ENCODE measurements at regions not wholly inside any gene's neighbourhood (a gene's known extent, or its start where the extent isn't known, plus 50 kb on each side); places are given as distances from the start of the nearest gene placed in this dataset.

DNA sequence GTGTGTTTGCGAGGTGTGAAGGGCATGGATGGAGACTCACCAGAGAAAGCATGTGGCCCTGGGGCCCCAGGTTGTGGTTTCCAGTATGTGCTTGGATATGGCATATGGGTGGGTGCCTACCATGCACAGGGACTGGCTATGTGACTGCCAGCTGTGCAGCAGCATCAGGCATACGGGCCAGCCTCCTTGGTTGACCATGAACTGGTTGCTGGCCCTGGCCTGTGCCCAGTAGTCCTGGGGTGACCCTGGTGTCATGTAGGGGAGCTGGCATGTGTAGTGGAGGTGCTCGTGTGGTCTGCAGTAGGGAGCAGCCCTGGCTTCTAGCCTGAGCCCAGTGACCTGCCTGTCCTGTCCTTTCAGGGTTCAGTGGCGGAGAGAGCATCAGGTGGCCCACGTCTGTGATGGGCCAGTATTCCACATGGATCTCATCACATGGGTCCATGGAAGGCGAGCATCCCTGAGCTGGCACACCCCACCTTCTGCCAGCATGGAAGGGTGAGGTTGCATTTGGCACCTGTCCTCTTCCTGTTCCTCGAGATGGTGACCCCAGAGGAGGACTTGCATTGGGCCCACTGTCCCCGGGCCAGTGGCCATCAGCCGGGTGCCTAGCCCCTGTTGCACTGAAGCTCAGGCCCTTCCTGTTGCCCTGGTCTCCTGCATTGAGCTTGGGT is 228.9 kb downstream of the SNRPN start:
- no peak for DNase-seq

DNA sequence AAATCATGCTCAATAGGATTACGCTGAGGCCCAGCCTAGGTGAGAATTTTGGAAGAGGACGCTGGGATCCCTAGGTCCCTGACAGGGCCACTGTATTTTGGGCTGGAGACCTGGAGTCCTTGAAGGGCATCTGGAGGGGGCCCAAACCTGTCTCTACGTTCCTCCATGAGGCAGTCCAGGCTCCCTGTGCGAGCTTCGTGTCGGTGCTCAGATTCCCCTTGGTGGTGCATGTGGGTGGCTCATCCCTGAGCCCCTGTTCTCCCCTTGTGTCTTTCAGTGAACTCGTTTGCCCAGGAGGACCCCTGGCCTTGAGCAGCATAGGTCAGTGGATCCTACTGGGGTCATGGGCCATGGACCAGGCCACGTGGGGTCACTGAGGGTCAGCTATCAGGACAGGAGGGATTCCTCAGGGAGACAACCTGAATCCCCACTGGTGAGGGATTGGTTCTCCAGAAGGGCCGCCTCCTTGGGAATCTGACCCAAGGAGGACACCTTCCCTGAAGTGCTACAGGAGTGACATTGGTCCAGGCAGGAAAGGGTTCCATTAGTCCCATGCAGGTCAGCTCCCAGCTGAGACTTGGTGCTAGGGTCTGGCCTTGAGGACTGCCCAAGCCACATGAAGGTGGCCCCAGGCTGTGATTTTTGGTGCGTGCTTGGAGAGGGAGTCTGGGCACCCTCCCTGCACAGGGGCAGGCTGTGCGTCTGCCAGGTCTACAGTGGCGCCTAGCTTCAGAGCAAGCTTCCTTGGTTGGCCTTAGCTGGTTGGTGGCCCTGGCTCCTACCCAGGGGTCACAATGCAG is 229.8 kb downstream of the SNRPN start:
- DNase-seq: no peak

DNA sequence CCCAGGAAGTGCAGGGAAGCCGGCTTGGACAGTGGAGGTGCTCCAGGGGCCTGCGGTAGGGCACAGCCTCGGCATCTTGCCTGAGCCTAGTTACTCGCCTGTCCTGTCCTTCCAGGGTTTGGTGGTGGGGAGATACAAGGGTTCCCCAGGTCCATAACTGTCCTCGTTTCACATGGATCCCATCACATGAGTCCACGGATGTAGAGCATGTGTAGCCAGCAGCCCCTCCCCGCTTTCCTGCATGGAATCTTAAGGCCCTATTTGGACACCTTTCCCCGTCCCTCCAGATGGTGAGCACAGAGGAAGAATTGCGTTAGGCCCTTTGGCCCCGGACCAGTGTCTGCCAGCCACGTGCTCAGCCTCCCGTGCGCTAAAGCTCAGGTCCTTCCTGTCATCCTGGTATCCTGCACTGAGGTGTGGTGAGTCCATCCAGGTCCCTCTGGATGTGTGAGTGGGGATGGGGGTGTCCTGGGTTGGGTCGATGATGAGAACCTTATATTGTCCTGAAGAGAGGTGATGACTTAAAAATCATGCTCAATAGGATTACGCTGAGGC is 230.4 kb downstream of the SNRPN start:
- no peak for DNase-seq

DNA sequence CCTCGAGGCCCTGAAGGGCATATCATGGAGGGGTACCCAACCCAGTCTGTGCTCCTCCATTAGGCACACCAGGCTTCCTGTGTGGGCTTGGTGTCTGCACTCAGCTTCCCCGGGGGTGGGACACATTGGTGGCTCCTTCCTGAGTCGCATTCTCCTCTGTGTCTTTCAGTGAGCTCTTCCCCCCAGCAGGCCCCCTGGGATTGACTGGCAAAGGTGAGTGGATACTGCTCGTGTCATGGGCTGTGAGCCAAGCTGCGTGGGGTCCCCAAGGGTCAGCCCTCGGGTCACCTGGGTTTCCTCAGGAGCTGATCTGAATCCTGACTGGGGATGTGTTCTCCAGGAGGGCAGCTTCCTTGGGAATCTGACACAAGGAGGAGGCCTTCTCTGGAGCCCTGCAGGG is 231.0 kb downstream of the SNRPN start:
- DNase-seq: no peak

DNA sequence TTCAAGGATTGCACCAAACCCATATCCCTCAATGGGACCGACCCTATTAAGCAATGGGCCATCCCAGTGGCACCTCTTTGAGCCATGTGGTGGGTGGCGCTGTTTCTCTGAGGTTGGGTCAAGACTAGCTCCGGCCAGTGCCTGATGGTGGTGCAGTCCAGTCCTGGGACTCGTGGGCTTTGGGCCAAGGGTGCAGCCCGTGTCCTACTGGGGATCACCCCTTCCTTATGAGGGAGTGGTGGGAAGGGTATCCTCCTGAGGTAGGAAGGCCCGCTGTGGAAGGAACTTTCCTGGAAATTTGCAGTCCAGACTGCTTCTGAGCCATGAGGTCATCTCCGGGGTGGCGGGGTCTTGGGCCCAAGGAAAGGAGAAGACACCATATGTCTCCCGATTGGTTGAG is 231.6 kb downstream of the SNRPN start:
- no peak for DNase-seq

DNA sequence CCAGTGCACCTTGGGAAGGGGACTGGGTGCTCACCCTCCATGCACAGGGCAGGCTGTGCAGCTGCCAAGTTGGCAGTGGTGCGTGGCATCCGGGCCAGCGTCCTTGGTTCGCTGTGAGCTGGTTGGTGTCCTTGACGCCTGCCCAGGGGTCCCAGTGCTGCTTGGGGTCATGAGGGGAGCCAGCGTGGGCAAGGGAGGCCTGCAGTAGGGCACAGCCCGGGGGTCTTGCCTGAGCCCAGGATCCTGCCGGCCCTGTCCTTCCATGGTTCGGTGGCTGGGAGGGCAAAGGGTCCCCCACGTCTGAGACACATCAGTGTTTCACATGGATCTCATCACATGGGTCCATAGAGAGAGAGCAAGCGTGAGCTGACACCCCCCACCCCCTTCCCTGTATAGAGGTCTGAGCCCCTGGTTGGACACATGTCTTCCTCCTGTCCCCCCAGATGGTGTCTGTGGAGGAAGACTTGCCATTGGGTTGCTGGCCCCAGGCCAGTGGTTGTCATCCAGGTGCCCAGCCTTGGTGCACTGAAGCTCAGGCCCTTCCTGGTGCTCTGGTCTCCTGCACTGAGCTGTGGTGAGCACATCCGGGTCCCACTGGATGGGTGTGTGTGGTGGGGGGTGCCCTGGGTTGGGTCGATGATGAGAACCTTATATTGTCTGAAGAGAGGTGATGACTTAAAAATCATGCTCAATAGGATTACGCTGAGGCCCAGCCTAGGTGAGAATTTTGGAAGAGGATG is 232.3 kb downstream of the SNRPN start:
- DNase-seq: no peak

DNA sequence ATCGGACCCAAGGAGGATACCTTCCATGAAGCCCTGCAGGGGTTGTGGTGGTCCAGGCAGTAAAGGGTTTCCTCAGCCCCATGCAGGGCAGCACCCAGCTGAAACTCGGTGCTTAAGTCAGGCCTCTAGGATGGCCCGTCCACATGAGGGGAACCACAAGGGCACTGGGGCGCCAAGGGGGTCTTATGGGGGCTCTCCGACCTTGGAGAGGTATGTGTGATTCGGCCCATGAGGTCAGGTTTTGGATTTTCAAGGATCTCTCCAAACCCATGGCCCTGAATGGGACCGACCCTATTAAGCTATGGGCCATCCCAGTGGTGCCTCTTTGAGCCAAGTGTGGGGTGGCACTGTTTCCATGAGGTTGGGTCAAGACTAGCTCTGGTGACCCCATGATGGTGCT is 233.3 kb downstream of the SNRPN start:
- no peak for DNase-seq

DNA sequence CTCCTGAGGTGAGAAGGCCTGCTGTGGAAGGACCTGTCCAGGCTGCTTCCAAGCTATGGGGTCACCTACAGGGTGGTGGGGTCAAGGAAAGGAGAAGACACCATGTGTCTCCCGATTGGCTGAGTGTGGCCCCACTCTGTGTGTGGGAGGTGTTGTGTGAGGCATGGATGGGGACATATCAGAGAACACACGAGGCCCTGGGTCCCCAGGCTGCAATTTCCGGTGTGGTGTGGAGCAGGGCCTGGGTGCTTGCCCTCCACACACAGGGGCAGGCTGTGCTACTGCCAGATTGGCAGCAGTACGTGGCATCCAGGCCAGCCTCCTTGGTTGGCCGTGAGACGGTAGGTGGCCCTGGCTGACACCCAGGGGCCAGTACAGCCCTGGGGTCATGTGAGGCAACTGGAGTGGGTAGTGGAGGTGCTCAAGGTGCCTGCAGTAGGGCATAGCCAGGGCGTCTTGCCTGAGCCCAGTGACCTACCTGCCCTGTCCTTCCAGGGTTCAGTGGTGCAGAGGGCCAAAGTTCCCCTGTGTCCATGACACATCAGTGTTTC is 233.8 kb downstream of the SNRPN start:
- DNase-seq: no peak

DNA sequence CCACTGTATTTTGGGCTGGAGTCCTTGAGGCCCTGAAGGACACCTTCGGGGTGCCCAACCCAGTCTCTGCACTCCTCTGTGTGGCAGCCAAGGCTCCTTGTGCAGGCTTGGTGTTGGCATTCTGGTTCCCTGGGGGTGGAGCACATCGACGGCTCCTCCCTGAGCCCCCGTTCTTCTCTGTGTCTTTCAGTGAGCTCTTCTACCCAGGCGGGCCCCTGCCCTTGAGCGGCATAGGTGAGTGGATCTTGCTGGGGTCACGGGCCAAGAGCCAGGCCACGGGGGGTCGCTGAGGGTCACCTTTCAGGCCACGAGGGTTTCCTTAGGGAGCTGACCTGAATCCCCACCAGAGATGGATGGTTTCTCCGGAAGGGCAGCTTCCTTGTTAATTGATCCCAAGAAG is 234.8 kb downstream of the SNRPN start:
- DNase-seq: no peak

DNA sequence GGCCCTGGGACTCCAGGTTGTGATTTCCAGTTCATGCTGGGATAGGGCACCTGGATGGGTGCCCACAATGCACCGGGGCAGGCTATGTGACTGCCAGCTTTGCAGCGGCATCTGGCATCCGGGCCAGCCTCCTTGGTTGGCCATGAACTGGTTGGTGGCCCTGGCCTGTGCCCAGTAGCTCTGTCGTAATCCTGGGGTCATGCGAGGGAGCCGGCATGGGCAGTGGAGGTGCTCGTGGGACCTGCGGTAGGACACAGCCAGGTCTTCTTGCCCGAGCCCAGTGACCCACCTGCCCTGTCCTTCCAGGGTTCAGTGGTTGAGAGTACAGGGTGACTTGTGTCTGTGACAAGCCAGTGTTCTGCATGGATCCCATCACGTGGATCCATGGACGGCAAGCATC is 237.9 kb downstream of the SNRPN start:
- DNase-seq: no peak

DNA sequence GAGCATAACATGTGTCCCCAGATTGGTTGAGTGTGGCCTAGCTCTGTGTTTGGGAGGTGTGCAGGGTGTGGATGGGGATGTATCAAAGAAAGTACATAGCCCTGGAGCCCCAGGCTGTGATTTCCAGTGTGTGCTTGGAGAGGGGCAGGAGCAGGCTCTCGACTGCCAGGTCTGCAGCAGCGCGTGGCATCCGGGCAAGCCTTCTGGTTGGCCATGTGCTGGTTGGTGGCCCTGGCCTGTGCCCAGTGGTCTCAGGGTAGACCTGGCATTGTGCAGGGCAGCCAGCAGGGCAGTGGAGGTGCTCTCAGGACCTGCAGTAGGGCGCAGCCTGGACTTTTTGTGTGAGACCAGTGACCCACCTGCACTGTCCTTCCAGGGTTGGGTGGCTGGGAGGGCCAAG is 231.5 kb downstream of the UBE3A start:
- DNase-seq: no peak

DNA sequence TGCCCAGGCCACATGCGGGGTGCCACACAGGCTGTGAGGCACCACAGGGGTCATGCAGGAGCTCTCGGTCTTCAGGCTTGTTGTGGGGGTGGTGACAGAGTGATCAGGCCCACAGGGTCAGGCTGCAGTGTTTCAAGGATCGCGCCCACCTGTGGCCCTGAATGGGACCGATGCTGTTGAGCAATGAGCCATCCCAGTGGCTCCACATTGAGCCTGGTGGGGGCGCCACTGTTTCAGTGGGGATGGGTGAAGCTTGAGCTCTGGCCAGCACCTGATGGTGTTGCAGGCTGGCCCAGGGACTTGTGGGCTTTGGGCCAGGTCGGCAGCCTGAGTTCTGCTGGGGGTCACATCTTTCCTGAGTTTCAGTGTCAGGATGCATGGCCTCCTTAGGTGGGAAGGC is 230.1 kb downstream of the UBE3A start:
- no peak for DNase-seq

DNA sequence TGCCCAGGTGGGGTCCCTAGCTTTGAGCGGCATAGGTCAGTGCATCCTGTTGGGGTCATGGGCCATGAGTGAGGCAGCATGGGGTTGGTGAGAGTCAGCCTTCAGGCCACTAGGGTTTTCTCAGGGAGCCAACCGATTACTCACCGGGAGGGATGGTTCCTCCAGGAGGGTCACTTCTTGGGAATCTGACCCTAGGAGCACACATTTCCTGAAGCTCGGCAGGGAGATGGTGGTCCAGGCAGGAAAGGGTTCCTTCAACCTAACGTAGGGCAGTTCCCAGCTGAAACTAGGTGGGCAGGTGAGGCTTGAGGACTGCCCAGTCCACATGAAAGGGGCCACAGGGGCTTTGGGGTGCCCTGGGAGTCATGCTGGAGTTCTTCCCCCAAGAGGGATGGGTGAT is 218.0 kb downstream of the UBE3A start:
- no peak for DNase-seq

DNA sequence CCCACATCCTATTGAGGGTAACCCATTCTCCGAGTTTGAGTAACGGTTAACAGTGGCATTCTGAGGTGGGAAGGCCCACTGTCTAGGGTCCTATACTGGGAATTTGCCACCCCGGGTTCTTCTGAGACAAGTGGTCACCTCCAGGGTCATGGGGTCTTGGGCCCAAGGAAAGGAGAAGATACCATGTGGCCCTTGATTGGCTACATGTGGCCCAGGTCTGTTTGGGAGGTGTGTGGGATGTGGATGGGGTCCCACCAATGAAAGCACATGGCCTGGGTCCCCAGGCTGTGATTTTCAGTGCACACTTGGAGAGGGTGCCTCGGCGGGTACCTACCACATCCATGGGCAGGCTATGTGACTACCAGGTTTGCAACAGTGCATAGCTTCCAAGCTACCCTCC is 214.4 kb downstream of the UBE3A start:
- no peak for DNase-seq

DNA sequence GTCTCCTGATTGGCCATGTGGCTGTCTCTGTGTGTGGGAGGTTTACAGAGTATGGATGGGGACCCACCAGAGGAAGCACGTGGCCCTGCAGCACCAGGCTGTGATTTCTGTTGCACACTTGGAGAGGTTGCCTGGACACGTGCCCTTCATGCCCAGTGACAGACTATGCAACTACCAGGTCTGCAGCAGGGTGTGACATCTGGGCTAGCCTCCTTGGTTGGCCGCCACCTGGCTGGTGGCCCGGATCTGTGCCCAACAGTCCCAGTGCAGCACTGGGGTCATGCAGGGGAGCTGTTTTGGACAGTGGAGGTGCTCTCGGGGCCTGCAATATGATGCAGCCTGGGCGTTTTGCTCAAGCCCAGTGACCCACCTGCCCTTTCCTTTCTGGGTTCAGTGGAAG is 212.5 kb downstream of the UBE3A start:
- DNase-seq: no peak

DNA sequence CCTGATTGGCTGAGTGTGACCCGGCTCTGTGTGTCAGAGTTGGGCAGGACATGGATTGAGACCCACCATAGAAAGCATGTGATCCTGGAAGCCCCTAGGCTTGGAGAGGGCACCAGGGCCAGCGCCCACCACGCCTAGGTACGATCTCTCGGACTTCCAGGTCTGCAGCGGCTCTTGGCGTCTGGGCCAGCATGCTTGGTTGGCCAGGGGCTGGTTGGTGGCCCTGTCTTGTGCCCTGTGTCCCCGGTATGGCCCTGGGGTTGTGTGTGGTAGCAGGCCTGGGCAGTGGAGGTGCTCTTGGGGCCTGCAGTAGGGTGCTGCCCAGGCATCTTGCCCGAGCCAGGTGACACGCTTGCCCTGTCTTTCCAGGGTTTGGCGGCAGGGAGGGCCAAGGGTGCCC is 210.6 kb downstream of the UBE3A start:
- DNase-seq: no peak

DNA sequence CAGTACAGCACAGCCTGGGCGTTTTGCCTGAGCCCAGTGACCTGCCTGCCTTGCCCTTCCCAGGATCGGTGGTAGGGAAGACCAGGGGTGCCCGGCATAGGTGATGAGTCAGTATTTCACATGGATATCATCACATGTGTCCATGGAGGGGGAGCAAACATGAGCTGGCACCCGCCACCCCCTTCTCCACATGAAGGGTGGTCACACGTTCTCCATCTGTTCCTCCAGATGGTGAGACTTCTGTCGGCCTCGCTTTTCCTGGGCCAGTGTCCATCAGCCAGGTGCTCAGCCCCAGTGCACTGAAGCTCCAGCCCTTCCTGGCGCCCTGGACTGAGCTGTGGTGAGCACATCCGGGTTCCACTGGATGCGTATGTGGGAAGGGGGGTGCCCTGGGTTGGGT is 208.4 kb downstream of the UBE3A start:
- no peak for DNase-seq

DNA sequence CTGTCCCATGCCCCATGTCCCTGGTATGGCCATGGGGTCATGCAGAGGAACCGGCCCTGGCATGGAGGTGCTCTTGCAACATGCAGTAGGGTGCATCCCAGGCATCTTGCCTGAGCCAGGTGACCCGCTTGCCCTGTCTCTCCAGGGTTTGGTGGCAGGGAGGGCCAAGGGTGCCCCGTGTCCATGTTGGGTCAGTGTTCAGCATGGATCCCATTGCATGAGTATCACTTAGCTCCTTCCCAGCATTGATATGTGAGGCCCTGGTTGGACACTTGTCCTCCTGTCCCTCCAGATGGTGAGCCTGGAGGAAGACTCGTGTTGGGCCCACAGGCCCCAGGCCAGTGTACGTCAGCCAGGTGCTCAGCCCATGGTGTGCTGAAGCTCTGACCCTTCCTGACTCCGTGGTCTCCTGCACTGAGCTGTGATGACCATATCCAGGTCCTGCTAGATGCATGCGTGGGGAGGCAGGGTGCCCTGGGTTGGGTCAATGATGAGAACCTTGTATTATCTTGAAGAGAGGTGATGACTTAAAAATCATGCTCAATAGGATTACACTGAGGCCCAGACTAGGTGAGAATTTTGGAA is 205.0 kb downstream of the UBE3A start:
- no peak for DNase-seq

DNA sequence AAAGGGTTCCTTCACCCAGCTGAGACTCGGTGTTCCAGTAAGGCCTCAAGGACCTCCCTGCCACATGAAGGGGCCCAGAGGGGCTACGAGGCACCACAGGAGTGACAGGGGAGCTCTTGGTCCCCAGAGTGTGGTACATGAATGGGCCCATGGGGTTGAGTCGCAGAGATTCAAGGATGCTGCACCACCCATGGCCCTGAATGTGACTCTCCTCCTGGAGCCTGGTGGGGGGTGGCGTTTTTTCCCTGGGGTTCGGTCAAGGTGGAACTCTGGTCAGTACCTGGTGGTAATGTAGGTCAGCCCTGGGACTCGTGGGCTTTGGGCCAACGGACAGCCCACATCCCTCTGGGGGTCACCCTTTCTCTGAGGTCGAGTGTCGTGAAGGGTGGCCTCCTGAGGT is 204.0 kb downstream of the UBE3A start:
- no peak for DNase-seq

DNA sequence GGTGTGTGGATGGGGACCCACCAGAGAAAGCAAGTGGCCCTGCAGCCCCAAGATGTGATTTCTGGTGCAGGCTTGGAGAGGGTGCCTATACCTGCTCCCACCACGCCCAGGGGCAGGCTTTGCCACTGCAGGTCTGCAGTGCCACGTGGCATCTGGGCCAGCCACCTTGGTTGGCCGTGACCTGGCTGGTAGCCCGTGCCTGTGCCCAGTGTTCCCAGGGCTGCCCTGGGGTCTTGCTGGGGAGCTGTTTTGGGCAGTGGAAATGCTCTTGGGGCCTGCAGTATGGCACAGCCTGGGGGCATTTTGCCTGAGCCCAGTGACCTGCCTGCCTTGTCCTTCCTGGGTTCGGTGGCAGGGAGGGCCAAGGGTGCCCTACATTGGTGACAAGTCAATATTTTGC is 203.4 kb downstream of the UBE3A start:
- no peak for DNase-seq

DNA sequence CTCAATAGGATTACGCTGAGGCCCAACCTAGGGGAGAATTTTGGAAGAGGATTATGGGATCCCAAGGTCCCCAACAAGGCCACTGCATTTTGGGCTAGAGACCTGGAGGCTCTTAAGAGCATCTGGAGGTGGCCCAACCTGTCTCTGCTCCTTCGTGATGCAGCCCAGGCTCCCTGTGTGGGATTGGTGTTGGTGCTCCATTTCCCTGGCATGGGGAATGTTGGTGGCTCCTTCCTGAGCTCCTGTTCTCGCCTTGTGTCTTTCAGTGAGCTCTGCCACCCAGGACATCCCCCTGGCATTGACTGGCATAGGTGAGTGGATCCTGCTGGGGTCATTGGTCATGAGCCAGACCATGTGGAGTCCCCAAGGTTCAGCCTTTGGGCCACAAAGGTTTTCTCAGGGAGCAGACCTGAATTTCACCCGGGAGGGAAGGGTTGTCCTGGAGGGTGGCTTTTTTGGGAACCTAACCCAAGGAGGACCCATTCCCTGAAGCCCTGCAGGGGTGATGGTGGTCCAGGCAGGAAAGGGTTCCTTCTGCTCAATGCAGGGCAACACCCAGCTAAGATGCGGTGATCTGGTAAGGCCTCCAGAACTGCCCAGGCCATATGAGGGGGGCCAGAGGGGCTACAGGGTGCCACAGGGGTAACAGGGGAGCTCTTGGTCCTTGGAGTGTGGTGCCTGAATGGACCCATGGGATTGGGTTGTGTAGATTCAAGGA is 202.5 kb downstream of the UBE3A start:
- no peak for DNase-seq

DNA sequence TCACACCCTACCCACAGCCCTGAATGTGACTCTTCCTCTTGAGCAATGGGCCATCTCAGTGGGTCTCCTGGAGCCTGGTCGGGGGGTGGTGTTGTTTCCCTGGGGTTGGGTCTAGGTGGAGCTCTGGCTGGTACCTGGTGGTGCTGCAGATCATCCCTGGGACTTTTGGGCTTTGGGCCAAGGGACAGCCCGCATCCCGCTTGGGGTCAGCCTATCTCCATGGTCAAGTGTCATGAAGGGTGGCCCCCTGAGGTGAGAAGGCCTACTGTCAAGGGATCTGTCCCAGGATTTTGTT is 202.0 kb downstream of the UBE3A start:
- no peak for DNase-seq

Data from hematopoietic multipotent progenitor cell treated with erythropoietin and hydrocortisone succinate and interleukin-3 and kit ligand, for 4 days (in vitro differentiated cells).